Globus pallidus (tissue), 1 donor: ENCODE measurements at regions not wholly inside any gene's neighbourhood (a gene's known extent, or its start where the extent isn't known, plus 50 kb on each side); places are given as distances from the start of the nearest gene placed in this dataset.
A peak's percentile ranks its signal among the peaks of the same experiment; 100 is the strongest.
"Not testable (repeated sequence)": the region's sequence is repeated elsewhere in the genome, so short reads cannot be mapped to it uniquely, and the experiment has no call there.

Source experiments
- DNase-seq: peaks from one replicate; pipeline ENCODE4 v3.0.0-alpha.2; 2015; ENCODE audit warnings: low spot score

- DNase-seq: no peak
Measured at GRCh38 chr5:74534397-74535129, 106.0 kb downstream of the ENC1 start.

- no peak for DNase-seq
Measured at GRCh38 chr5:74530326-74531050, 110.0 kb downstream of the ENC1 start.

GRCh38 chr5:74529101-74529500 is 111.4 kb downstream of the ENC1 start:
- DNase-seq: no peak

- DNase-seq: no peak
Measured at GRCh38 chr5:74526111-74526510, 114.4 kb downstream of the ENC1 start.

GRCh38 chr5:74524767-74525166 is 115.8 kb downstream of the ENC1 start:
- DNase-seq: not testable (repeated sequence)

GRCh38 chr5:74523698-74524097 is 116.8 kb downstream of the ENC1 start:
- not testable (repeated sequence) for DNase-seq

GRCh38 chr5:74522838-74523237 is 117.7 kb downstream of the ENC1 start:
- DNase-seq: not testable (repeated sequence)

GRCh38 chr5:74521401-74521800 is 119.1 kb downstream of the ENC1 start:
- DNase-seq: peak; percentile 88

GRCh38 chr5:74519679-74520078 is 120.8 kb downstream of the ENC1 start:
- no peak for DNase-seq

GRCh38 chr5:74519161-74519571 is 121.4 kb downstream of the ENC1 start:
- no peak for DNase-seq

GRCh38 chr5:74517700-74518099 is 122.8 kb downstream of the ENC1 start:
- DNase-seq: no peak

- DNase-seq: no peak
Measured at GRCh38 chr5:74516211-74516636, 124.3 kb downstream of the ENC1 start.

GRCh38 chr5:74514888-74515551 is 125.5 kb downstream of the ENC1 start:
- no peak for DNase-seq

- not testable (repeated sequence) for DNase-seq
Measured at GRCh38 chr5:74511770-74512169, 128.8 kb downstream of the ENC1 start.

GRCh38 chr5:74510476-74511075 is 130.0 kb downstream of the ENC1 start:
- DNase-seq: no peak

GRCh38 chr5:74507370-74508005 is 133.0 kb downstream of the ENC1 start:
- DNase-seq: no peak

GRCh38 chr5:74506119-74506518 is 134.4 kb downstream of the ENC1 start:
- no peak for DNase-seq

GRCh38 chr5:74504463-74504862 is 136.1 kb downstream of the ENC1 start:
- no peak for DNase-seq

- DNase-seq: no peak
Measured at GRCh38 chr5:74502479-74502950, 138.0 kb downstream of the ENC1 start.

GRCh38 chr5:74501674-74502478 is 138.7 kb downstream of the ENC1 start:
- DNase-seq: no peak
